BJ (cell line): ENCODE measurements at regions not wholly inside any gene's neighbourhood (a gene's known extent, or its start where the extent isn't known, plus 50 kb on each side); places are given as distances from the start of the nearest gene placed in this dataset.

Experiments
- CTCF ChIA-PET: fragments of 350-600 bp; formaldehyde crosslinking; extraction: SDS; loops from one replicate; lab custom pipeline; 2021; ENCODE audit warnings: antibody characterized with exemption, inconsistent platforms; lab: Yijun Ruan, JAX
- POLR2A ChIA-PET: fragments of 300-600 bp; sonication (Branson Sonifier 250); formaldehyde crosslinking; extraction: SDS; loops from one replicate; lab custom pipeline; 2021; ENCODE audit warnings: antibody characterized with exemption; lab: Charles Lee
- DNase-seq: peaks from one replicate; pipeline ENCODE4 v3.0.0-alpha.2; 2011; ENCODE audit warnings: low read depth
- H3K27me3 ChIP-seq: 2 replicates; pipeline ENCODE4 v1.6.0; 2011; ENCODE audit warnings: low read length; ENCODE audit not compliant: control insufficient read depth, insufficient read depth
- H3K36me3 ChIP-seq: 2 replicates; pipeline ENCODE4 v1.5.1; 2011; ENCODE audit warnings: low read length; ENCODE audit not compliant: control insufficient read depth, insufficient read depth
- H3K4me3 ChIP-seq: 2 replicates; pipeline ENCODE4 v1.5.1; 2011; ENCODE audit warnings: low read depth, mild to moderate bottlenecking, control low read depth, low read length
- CTCF ChIP-seq: IDR thresholded peaks from 2 replicates; pipeline ENCODE4 v1.5.1; 2011; ENCODE audit warnings: low read depth, mild to moderate bottlenecking, control low read depth, inconsistent platforms, low read length, moderate library complexity; ENCODE audit not compliant: insufficient read depth

GRCh38 chr13:36750046-36750445 lies 69.0 kb upstream of the RFXAP start:
- 0 out of 2 replicates have a peak, but pooled peaks cover 1% of the 10 kb centered on the region for H3K27me3 ChIP-seq
- CTCF ChIA-PET: no interaction called here
- no peaks in the 10 kb centered on the region for H3K36me3 ChIP-seq
- POLR2A ChIA-PET: no interaction called here
- TF ChIP-seq CTCF: no peak
- H3K4me3 ChIP-seq: no peak overlapping the region
- no peak for DNase-seq

- ChIA-PET CTCF (no interaction called here), POLR2A (no interaction called here)
- no peak overlapping the region for H3K4me3 ChIP-seq
- TF ChIP-seq CTCF: no peak
- no peaks in the 10 kb centered on the region for H3K36me3 ChIP-seq
- no peak for DNase-seq
- 0 out of 2 replicates have a peak, but pooled peaks cover 1% of the 10 kb centered on the region for H3K27me3 ChIP-seq
Measured at GRCh38 chr13:36750461-36750860, 68.6 kb upstream of the RFXAP start.

GRCh38 chr13:36750946-36751345 lies 68.1 kb upstream of the RFXAP start:
- H3K27me3 ChIP-seq: 0 out of 2 replicates have a peak, but pooled peaks cover 1% of the 10 kb centered on the region
- CTCF ChIA-PET: interaction anchor here (0.9 kb wide), 1 partner anchor 15 kb away, joined by 3 read pairs; no protein-coding TSS in a partner anchor
- no peak for TF ChIP-seq CTCF
- H3K4me3 ChIP-seq: no peak overlapping the region
- DNase-seq: no peak
- POLR2A ChIA-PET: no interaction called here
- no peaks in the 10 kb centered on the region for H3K36me3 ChIP-seq

GRCh38 chr13:36752673-36753072 lies 66.3 kb upstream of the RFXAP start:
- H3K36me3 ChIP-seq: no peaks in the 10 kb centered on the region
- TF ChIP-seq CTCF: no peak
- 0 out of 2 replicates have a peak, but pooled peaks cover 1% of the 10 kb centered on the region for H3K27me3 ChIP-seq
- DNase-seq: no peak
- ChIA-PET POLR2A (no interaction called here), CTCF (no interaction called here)
- no peak overlapping the region for H3K4me3 ChIP-seq

GRCh38 chr13:36753176-36753575 lies 65.8 kb upstream of the RFXAP start:
- CTCF ChIA-PET: no interaction called here
- H3K36me3 ChIP-seq: no peaks in the 10 kb centered on the region
- DNase-seq: no peak
- H3K27me3 ChIP-seq: 0 out of 2 replicates have a peak, but pooled peaks cover 1% of the 10 kb centered on the region
- POLR2A ChIA-PET: no interaction called here
- H3K4me3 ChIP-seq: no peak overlapping the region
- TF ChIP-seq CTCF: no peak
